Suppressor macrophage treated with lipopolysaccharide for 4 hours (primary cell): ENCODE measurements at regions not wholly inside any gene's neighbourhood (a gene's known extent, or its start where the extent isn't known, plus 50 kb on each side); places are given as distances from the start of the nearest gene placed in this dataset.

Source experiments
- DNase-seq: peaks from one replicate; pipeline ENCODE4 v3.0.0-alpha.2; 2020

DNA sequence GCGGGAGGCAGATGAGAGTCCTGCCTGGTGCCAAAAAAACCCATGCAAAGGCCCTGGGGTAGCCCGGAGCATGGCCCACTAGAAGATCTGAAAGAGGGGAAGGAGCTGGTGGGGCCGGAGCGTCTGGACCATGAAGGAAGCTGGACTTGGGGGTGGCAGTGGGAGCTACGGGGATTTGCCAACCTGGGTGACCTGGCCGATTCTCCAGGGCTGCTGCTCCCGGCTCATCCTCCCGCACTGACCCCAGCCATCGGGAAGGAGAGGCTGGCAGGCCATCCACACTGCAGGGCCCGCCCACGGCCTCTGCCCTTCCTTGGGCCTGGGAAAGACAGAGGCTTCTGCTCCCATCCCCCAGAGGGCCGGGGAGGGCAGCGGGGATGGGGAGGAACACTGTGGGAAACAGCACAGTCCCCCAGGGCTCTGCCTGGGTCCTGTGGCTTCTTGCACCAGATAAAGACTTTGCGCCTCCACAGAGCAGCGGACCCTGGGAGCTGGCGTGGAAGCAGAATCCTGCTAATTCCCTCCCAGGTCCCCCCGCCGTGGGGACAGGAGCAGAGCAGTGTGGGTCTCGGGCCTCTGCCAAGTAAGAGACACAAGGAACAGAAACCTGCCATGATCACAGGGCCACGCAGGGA is 87.1 kb upstream of the LINC01488 start:
- no peak for DNase-seq

- DNase-seq: peak; percentile 56
Observed at GRCh38 chr11:69394869-69395246, 86.6 kb upstream of the LINC01488 start.

- DNase-seq: no peak
Observed at GRCh38 chr11:69395287-69395686, 86.2 kb upstream of the LINC01488 start.

DNA sequence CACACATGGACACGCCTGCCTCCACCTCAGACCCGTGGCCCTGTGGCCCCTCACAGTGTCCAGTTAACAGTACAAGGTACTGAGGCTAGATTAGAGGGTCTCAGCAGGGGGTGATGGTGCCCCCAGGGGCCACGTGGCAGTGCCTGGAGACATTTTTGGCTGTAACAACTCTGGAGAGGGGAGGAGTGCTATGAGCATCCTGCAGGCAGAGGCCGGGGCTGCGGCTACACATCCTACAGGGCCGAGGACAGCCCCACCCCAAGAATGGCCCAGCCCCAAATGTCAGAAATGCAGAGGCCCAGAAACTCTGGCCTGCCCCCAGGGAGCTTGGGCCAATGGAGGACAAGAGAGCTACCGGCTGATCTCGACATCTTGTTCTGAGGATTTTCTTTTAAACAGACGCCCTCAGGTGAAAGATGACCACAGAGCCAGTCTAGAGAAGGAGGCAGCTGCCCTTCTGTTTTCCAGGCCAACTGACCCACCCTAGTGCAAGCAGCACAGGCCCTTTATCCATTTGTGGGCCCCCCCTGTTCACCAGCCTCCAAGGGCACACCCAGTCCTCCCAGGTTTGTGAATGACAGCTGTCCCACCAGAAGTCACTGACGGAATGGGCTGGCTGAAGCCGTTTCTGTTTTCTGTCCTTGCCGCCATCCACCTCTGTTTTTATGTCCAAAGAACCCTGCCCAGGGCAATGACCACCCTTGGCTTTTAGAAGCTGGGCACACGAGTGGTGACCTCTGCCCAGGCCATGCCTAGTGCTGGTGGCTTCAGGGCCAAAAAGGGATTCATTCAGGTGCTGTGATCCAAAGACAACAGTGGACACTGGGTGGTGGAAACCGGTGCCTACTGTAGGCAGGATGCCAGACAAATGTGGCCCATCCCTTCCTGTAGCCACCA is 85.2 kb upstream of the LINC01488 start:
- no peak for DNase-seq

DNA sequence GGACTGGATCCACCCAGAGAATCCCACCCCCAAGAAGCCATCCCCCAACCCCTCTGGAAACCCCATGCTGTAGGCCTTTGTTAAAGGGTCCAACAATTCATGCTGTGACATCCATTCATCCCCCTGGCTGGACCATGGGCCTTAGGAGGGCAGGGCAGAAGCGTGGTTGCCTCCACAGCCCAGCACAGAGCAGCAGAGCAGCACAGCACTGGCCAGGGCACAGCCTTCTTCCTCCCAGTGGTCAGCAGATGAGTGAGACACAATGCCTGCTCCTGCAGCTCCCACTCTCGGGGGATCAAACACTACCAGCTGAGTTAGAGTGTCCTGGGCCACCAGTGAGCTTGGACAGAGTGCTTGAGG is 84.5 kb upstream of the LINC01488 start:
- DNase-seq: no peak

GRCh38 chr11:69397732-69398131 is 83.7 kb upstream of the LINC01488 start:
- no peak for DNase-seq

- DNase-seq: peak; percentile 23
Observed at GRCh38 chr11:69398529-69399492, 82.7 kb upstream of the LINC01488 start.

DNA sequence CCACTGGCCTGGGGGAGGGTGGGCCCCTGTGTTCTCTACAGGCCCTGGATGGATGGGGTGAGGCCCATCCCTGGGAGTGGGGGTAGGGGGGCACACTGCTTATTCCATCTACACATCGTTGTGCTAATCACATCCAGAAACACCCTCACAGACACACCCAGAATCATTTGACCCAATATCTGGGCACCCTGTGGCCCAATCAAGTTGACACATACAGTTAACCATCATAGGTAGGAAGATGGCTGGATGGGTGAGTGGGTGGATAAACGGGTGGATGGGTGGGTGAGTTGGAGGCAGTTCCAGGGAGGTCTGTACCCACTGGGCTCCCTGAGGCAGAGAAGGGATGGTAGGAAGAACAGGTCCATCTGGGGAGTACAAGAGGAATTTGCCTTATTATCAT is 81.3 kb upstream of the LINC01488 start:
- no peak for DNase-seq

DNA sequence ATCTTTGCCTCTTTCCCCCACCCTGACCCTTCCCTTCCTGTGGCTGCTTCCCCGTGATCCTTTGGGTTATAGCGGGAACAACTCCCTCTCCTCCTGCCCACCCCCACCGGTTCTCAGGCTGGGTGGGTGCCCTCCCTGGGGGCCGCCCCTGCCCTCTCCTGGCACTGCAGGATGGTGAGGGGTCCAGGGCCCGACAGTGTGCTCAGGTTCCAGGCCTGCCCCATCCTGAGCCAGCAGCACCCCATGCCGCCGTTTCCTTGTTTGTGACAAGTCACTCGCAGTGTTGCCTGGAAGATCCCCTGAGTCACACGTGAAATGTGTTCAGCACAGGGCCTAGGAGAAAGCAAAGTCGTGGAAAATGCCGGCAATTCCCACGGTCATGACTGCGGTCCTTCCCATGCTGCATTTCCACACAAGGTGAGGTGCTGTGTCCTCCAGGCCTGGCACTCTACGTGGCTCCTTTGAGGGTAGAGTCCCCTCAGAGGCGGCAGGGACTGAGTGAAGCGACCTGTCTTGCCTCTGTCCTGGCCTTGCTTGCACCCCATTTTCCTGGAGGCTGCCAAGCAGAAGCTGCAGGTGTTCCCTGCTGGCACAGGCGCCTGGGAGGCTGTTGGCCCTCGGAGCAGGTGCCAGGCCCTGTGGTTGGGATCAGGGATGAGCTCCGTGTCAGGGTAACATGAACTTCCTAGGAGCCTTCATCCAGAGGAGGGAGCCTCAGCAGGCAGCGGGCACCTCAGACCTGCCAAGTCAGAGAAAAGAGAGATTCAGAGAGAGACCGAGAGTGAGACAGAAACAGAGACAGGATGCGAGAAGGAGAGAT is 80.5 kb upstream of the LINC01488 start:
- peak; percentile 32 for DNase-seq

DNA sequence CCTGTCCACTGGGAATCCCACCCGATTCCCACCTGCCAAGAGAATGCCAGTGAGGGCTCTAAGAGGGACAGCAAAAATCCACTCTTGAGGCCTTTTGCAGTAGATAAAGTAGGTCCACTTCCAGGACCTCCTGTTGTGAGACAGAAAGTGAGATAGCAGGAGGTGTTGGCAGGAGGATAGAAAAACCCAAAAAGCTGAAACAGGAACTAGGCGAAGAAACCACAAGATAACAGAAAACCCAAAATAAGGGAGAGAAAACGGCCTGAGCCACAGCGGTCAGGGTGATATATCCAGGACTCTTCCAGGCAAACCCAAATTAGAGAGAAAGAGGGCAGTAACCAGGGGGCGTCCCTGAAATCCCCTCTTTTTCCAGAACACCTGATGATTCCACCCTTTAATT is 79.7 kb upstream of the LINC01488 start:
- DNase-seq: no peak

DNA sequence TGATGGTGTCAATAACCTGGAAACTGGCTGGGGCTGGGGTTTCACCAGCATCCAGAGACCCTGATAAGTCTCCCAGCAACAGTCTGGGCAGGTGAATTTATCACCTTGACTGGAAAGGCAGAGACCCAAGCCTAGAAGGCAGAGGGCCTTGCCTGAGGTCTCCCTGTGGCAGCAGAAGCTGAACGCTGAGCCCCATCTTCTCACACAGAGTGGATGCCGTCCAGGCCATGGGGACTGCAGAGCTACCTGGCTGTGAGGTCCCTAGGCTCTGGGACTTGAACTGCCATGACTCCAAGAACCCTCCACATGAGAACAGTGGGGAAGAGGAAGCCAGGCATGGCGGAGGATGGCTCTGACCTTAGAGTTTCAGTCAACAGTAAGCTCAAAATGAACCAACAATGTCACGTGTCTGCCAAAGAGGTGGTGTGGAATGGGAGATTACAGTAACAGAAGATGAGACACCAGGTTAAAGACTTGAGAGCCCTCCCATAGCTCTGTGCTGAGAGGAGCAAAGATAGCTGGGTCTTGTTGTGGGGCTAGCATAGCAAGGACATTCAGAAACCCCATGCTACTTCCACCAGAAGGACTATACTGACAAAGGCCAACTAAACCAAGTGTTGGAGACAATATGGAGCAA is 79.1 kb upstream of the LINC01488 start:
- DNase-seq: peak; percentile 57

GRCh38 chr11:69403556-69404215 is 77.8 kb upstream of the LINC01488 start:
- DNase-seq: peak; percentile 21

- DNase-seq: no peak
Observed at GRCh38 chr11:69406060-69406459, 75.4 kb upstream of the LINC01488 start.

DNA sequence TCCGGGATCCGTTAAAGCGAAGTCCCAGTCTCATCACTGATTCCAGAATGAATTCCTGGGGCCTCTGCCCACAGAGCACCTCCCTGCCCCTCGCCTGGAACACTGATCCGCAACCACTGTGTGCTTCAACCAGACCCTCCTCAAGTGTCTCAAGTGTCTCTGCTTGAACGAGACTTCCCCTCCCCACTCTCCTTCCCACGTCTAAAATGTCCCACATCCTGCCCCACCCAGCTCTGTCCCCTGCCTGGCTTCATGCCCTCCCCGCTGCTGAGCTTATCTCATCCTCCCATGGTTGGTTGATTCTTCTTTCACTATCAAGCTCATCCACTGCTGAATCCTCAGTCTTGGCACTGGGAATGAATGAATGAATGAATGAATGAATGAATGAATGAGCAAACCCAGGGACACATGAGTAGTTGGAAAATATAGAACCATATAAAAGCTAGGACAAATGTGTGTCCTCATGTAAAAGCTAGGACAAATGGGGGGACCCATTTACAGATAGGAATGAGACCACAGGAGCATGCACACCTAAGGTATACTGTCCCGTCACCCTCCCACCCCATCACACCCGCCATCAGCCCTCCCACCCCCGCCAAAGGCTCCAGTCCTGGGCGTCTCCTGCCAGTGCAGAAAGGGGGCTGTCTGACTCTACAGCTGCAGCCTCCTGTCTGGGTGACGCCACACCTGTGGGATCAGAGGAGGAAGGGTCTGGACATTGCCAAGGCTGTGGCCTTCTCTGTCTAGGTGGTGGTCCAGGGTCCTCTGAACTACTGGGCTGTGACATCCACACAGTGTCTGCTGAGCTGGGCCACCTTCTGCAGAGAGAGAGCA is 71.4 kb upstream of the LINC01488 start:
- DNase-seq: peak; percentile 19

- DNase-seq: no peak
Observed at GRCh38 chr11:69411257-69411924, 70.1 kb upstream of the LINC01488 start.

DNA sequence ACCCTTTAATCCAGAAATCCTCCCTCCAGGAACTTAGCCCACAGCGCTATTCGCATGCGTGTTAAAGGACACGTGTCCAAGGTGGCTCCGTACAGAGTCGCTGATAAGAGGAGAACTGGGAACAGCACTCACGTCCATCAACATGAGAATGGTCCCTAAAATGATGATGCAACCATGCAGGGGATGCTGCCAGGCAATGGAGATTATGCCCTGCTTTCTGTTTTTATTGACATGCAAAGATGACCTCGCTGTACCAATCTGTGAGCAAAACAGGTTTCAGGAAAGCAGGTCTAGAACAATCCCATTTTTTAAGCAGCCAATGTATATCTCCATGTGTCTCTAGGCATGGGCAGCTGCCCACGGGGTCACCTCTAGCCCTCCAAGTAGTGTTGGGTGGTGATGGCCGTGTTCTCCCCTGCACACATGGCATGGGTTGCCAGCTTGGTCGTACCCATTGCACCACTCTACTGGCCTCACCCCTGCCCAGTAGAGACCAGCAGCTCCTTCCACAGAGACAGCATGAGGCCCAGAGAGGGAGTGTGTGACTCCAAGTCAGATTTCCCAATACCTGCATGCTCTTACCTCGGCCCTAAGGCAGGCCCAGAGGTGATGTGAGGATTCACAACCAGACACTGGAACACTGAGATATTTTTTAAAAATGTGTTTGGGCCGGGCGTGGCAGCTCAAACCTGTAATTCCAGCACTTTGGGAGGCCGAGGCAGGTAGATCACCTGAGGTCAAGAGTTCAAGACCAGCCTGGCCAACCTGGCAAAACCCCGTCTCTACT is 68.3 kb upstream of the LINC01488 start:
- no peak for DNase-seq

- DNase-seq: no peak
Observed at GRCh38 chr11:69413993-69414392, 67.5 kb upstream of the LINC01488 start.

DNA sequence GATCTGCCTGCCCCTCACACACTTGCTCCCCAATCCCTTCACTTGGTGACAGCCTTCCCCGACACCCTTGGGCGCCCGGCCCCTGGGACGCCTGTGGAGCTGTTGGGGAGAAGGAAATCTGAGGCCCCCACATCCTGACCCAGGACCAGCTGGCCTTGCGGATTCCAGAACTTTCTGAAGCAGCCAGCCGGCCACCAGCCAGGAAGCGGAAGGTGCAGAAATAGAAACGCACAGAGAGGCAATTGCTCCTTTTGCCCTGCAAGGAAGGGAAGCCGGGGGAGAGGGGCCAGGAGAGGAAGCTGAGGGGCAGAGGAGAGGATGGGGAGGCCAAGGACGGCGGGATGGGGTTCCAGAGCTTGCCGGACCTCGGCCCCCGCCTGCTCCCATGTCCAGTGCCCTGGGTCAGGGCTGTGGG is 66.7 kb upstream of the LINC01488 start:
- no peak for DNase-seq
